ENCODE measurements at regions not wholly inside any gene's neighbourhood (a gene's known extent, or its start where the extent isn't known, plus 50 kb on each side); places are given as distances from the start of the nearest gene placed in this dataset.

DNA sequence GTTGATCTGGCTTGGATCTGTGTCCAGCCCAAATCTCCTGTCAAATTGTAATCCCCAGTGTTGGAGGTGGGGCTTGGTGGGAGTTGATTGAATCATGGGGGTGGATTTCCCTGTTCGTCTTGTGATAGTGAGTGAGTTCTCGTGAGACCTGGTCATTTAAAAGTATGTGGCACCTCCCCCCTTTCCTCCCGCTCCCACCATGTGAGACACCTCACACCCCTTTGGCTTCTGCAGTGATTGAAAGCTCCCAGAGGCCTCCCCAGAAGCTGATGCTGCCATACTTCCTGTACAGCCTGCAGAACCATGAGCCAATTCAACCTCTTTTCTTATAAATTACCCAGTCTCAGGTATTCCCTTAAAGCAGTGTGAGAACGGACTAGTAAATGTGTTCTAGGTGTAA, 117.3 kb upstream of the PTCH1 start:
- TF ChIP-seq, protein P1, sequence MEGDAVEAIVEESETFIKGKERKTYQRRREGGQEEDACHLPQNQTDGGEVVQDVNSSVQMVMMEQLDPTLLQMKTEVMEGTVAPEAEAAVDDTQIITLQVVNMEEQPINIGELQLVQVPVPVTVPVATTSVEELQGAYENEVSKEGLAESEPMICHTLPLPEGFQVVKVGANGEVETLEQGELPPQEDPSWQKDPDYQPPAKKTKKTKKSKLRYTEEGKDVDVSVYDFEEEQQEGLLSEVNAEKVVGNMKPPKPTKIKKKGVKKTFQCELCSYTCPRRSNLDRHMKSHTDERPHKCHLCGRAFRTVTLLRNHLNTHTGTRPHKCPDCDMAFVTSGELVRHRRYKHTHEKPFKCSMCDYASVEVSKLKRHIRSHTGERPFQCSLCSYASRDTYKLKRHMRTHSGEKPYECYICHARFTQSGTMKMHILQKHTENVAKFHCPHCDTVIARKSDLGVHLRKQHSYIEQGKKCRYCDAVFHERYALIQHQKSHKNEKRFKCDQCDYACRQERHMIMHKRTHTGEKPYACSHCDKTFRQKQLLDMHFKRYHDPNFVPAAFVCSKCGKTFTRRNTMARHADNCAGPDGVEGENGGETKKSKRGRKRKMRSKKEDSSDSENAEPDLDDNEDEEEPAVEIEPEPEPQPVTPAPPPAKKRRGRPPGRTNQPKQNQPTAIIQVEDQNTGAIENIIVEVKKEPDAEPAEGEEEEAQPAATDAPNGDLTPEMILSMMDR (IDR thresholded peaks at IDR 0.05): no peak
- TF ChIP-seq POLR2A (IDR thresholded peaks at IDR 0.05): no peak

Measured in testis (tissue), 2 donors.